ENCODE measurements at regions not wholly inside any gene's neighbourhood (a gene's known extent, or its start where the extent isn't known, plus 50 kb on each side); places are given as distances from the start of the nearest gene placed in this dataset.

GRCh38 chr5:135206862-135207261, 172.8 kb upstream of the PITX1 start:
- Histone ChIP-seq H3K27me3 (ENCODE audit: insufficient read depth, low read length, poor library complexity) (no peaks in the 10 kb centered on the region), H3K4me2 (ENCODE audit: insufficient read depth, low read length) (no peak overlapping the region), H3K9me3 (ENCODE audit: insufficient read depth, low read length, severe bottlenecking) (peaks cover 4% of the 10 kb centered on the region), H3K36me3 (ENCODE audit: insufficient read depth, low read length) (no peaks in the 10 kb centered on the region), H3K27ac (ENCODE audit: low read length) (no peak overlapping the region), H3K4me3 (ENCODE audit: low read depth in 1 of 2, low read length in 2 of 2) (no peak overlapping the region), H3K9ac (ENCODE audit: low read depth, low read length) (no peak overlapping the region), H3K79me2 (ENCODE audit: insufficient read depth, low read length) (no peaks in the 10 kb centered on the region), H3K4me1 (ENCODE audit: insufficient read depth, low read length) (no peaks in the 10 kb centered on the region), H2AFZ (ENCODE audit: low read depth, low read length) (no peak overlapping the region), H4K20me1 (ENCODE audit: insufficient read depth, low read length) (no peaks in the 10 kb centered on the region)
- ATAC-seq (ENCODE audit: insufficient read depth, low read depth) (no peak), DNase-seq (no peak)
- no peak for TF ChIP-seq CTCF (IDR thresholded peaks at IDR 0.05; ENCODE audit: borderline replicate concordance, extremely low read depth, low read length, poor library complexity, severe bottlenecking)

GRCh38 chr5:135205632-135206349, 171.8 kb upstream of the PITX1 start:
- TF ChIP-seq EZH2 (IDR thresholded peaks at IDR 0.05; ENCODE audit: borderline replicate concordance, low read depth, low read length, severe bottlenecking) (no peak), CTCF (IDR thresholded peaks at IDR 0.05; ENCODE audit: borderline replicate concordance, extremely low read depth, low read length, poor library complexity, severe bottlenecking) (no peak)
- DNase-seq = no peak
- Histone ChIP-seq H3K9me3 (ENCODE audit: insufficient read depth, low read length, severe bottlenecking) (peaks cover 4% of the 10 kb centered on the region), H3K36me3 (ENCODE audit: insufficient read depth, low read length) (no peaks in the 10 kb centered on the region), H2AFZ (ENCODE audit: low read depth, low read length) (no peak overlapping the region), H4K20me1 (ENCODE audit: insufficient read depth, low read length) (no peaks in the 10 kb centered on the region), H3K4me1 (ENCODE audit: insufficient read depth, low read length) (no peaks in the 10 kb centered on the region), H3K4me3 (ENCODE audit: low read depth in 1 of 2, low read length in 2 of 2) (no peak overlapping the region), H3K79me2 (ENCODE audit: insufficient read depth, low read length) (no peaks in the 10 kb centered on the region), H3K9ac (ENCODE audit: low read depth, low read length) (no peak overlapping the region), H3K27ac (ENCODE audit: low read length) (no peak overlapping the region), H3K4me2 (ENCODE audit: insufficient read depth, low read length) (no peak overlapping the region), H3K27me3 (ENCODE audit: insufficient read depth, low read length, poor library complexity) (no peaks in the 10 kb centered on the region)
- no peak for ATAC-seq (ENCODE audit: insufficient read depth, low read depth)

- Histone ChIP-seq H3K4me1 (ENCODE audit: insufficient read depth, low read length) (no peaks in the 10 kb centered on the region), H3K27me3 (ENCODE audit: insufficient read depth, low read length, poor library complexity) (no peaks in the 10 kb centered on the region), H3K4me2 (ENCODE audit: insufficient read depth, low read length) (no peak overlapping the region), H3K79me2 (ENCODE audit: insufficient read depth, low read length) (no peaks in the 10 kb centered on the region), H3K4me3 (ENCODE audit: low read depth in 1 of 2, low read length in 2 of 2) (no peak overlapping the region), H3K9me3 (ENCODE audit: insufficient read depth, low read length, severe bottlenecking) (peaks cover 4% of the 10 kb centered on the region), H3K36me3 (ENCODE audit: insufficient read depth, low read length) (no peaks in the 10 kb centered on the region), H3K9ac (ENCODE audit: low read depth, low read length) (no peak overlapping the region), H4K20me1 (ENCODE audit: insufficient read depth, low read length) (no peaks in the 10 kb centered on the region), H3K27ac (ENCODE audit: low read length) (no peak overlapping the region), H2AFZ (ENCODE audit: low read depth, low read length) (no peak overlapping the region)
- ATAC-seq (ENCODE audit: insufficient read depth, low read depth) = 0 out of 3 replicates have a peak, but pooled peaks have one; percentile 50
- no peak for DNase-seq
- TF ChIP-seq CTCF (IDR thresholded peaks at IDR 0.05; ENCODE audit: borderline replicate concordance, extremely low read depth, low read length, poor library complexity, severe bottlenecking) = peak; percentile 60
- no peak for TF ChIP-seq EZH2 (IDR thresholded peaks at IDR 0.05; ENCODE audit: borderline replicate concordance, low read depth, low read length, severe bottlenecking)
These were observed 170.1 kb upstream of the PITX1 start for GRCh38 chr5:135204151-135204600.
